HG03159 (cell line): ENCODE measurements at regions not wholly inside any gene's neighbourhood (a gene's known extent, or its start where the extent isn't known, plus 50 kb on each side); places are given as distances from the start of the nearest gene placed in this dataset.
A peak's percentile ranks its signal among the peaks of the same experiment; 100 is the strongest.

Experiments used
- ATAC-seq: cut with Tn5 transposase; IDR thresholded peaks from one replicate; pipeline ENCODE4 v1.9.1; 2021; ENCODE audit warnings: mild to moderate bottlenecking, moderate library complexity; ENCODE audit not compliant: unreplicated experiment

DNA sequence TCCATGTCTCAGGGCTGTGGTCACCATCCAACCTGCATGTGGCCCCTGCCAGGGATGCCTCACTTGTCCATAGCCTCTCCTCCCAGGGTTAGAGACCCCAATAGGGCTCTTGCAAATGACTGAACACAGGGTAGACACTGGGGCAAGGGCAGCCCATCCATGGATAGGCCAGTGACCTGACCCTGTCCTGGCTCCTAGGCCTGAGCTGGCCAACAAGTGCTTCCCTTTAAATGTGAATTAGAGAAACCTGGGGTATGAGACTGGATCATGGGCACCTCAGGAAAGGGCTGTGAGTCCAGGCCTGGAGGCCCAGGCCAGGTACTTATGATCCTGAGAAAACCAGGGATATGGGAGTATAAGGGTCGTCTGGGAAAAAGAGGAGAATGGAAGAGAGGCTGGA lies 64.5 kb downstream of the COPS8 start:
- ATAC-seq = no peak

DNA sequence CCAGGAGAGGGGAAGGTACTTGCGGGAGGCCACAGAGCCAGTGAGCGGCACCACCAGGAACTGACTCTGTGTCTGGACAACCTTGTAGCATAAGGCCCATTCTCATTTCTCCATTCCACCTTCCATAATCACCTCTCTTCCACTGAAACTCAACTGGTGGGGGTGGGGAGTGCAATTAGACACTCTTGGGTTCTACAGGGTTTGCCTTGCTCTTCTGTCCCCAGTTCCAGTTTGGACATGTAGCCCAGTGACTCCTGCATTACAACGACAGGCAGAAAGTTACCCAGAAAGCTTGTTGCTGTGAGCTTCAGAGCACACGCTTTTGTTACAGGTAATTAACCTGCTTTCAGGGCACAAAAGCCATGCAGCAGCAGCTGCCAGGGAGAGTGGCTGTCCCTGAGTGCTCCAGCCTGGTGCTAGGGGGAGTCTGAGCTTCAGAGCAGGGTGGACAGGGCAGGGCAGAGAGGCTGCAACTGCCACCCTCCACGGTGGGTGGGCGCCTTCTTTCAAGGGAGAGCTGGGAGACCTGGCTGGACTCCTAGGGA lies 65.2 kb downstream of the COPS8 start:
- ATAC-seq = no peak

DNA sequence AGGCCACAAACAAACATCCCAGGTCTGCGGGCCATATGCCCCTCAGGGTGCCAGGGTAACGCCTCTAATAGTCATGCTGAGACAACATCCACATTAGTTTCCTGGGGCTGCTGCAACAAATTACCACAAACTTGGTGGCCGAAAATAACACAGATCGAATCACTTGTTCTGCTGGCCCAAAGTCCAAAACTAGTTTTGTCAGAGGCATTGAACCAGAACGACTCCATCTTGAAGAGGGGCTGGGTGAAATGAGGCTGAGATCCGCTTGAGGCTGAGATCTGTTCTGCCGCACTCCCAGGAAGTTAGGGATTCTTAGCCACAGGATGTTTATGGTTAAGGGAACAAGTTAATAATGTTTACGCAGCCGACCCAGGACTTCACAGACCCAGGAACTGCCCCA lies 66.7 kb downstream of the COPS8 start:
- ATAC-seq = no peak

DNA sequence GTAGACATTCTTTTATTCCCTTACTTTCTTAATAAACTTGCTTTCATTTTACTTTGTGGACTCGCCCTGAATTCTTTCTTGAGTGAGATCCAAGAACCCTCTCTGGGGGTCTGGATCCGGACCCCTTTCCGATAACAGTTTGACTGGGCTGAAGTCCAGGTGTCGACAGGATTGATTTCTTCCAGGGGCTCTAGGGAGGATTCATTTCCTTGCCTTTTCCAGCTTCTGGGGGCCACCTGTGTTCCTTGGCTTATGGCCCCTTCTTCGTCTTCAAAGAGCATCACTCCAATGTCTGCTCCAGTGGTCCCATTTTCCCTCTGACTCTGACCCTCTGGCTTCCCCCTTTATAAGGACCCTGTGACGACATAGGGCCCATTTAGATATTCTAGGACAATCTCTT lies 67.5 kb downstream of the COPS8 start:
- ATAC-seq = no peak

DNA sequence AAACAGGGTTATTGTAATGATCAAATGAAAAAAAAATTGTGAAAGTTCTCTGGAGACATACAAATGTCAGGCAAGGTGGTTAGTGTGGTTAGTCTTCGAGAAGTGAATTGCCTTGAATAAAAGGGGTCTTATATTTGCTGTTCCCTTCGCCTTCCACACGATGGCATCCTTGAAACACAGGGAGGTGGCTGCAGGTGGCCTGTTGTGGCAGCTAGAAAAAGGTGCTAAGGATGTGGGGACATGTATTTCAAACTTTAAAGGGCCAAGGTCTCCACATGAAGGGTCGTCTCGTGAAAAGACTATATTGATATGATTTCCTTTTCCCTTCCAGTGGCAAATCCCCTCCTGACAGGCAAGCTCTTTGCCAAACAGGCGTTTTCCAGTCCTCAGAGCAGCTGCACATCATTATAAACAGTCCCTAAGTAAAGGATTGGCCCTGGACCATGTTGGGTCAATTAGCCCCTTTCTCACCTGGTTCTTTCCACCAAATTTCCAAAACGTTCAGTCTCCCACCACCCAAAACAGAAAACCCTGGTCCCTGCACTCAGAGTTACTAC lies 68.5 kb downstream of the COPS8 start:
- ATAC-seq = peak; percentile 62

DNA sequence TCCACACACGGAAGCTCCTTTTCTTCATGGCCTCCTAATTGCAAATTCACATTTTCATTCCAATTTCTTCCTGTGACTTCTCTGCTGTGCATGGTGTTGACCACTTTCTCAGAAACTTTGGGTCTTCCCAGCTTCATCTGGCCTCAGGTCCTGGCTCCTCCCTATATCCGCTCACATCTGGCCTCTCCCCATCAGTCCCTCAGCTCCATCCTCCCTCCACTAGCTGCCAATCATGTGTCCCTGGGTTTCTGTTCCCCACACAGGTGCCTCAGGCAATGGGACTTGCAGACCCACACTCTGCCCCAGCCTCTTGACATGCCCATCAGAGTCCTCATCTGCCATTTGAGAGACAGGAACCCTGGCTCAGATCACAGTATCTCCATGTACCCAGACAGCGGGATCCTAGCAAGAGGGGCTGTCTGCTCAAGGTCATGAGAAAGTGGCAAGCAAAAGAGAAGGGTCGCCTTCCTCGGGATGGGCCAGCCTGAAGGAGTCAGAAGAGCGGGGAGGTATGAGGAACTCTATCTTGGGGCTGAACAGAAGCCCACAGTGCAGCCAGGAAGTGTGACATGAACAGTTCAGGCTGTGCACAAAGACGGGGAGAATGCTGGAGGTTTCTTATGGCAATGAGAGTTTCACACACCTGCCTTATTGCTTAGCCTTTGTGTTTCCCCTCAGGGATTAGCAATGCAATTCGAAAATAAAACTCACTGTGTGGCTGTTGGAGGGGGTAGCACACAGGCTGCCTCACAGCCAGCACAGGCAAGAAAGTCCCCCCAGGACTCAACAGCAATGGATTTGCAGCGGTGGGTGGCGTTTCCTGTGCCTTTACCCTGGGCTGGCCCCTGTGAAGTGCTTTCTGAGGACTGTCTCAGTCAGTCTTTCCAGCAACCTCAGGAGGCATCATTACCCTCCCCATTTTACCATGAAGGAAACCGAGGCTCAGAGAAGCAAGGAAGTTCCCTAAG lies 69.5 kb downstream of the COPS8 start:
- ATAC-seq = peak; percentile 55

DNA sequence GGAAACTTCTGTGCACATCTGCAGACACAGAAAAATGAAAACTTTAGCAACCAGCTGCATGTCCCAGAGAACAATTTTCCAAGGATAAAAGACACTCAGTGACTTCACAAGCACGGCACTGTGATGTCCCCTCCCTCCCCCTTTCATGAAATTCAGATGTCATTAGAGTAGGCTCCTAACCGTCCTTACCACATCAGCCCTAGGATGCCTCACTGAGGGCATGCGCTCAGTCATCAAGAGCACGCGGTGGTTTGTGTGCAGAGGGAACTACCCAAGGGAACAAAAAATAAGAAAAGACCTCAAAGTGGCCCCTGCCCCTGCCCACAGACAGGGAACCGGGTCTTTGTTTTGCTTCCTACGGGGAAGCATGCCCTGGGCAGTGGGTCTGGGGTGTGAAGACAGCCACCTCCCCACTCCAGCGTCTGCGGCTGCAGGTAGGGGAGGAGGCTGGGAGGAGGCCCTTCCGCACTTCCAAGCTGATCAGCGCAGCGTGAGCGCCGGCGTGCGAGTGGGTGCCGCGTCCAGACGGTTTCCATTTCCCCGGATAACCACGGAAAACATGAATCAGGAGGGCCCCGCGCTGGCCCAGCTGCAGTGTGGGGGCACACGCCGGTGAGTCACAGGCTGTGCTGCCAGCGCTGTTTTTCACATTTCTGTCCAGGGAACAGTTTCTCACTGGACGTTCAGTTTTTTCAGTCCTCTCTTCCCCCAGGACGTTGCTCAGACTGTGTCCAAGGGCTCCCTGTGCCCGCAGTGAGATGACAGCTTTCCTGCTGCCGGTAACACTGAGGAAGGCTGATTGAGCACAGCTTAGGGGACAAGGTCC lies 70.6 kb downstream of the COPS8 start:
- no peak for ATAC-seq

DNA sequence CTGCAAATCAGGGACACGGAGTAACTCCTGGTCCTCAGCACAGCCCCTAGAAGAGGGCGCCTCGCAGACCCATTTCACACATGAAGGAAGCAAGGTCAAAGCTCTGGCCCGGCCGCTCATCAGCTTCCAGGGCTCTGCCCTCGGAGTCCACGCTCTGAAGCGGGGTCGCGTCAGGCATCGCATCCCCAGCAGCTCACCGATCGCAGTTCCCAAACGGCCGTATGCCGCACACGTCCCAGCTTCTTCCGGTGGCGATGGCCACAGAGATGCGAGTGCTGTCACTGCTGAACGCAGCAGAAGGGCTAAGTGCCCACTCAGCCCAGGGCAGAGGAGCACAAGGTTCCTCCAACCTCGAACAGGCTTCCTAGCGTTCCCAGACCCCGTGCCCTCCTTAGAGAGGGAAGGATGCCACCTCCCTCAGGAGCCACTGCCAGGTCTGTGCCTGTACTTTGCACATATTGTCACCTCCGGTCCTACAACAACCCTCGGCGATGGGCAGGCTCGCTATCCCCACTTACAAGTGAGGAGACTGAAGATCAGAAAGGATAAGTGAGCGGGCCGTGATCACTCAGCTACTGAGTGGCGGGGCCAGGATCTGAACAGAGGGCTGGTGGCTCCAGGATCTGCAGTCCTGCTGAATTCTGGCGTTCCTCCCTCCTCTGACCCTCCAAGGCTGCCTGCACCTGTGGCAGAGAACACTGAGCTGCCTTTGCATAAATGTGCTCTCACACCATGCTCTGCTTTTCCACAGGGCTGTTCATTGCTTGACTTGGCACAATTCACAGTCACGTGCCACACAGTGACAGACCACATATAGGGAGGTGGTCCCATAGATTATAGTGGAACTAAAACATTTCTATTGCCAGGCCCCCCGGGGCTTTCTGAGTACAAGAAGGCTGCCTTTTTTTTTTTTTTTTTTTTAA lies 71.4 kb downstream of the COPS8 start:
- no peak for ATAC-seq

DNA sequence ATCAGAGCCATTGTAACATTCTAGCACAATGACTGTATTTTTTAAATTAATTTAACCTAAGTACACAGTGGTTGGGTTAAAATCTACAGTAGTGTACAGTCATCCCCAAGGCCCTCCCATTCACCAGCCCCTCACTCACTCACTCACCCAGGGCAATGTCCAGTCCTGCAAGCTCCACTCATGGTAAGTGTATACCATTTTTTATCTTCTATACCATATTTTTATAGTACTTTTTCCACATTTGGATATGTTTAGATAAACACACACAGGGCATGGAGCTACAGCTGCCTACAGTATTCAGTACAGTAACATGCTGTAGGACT lies 72.1 kb downstream of the COPS8 start:
- ATAC-seq = no peak

DNA sequence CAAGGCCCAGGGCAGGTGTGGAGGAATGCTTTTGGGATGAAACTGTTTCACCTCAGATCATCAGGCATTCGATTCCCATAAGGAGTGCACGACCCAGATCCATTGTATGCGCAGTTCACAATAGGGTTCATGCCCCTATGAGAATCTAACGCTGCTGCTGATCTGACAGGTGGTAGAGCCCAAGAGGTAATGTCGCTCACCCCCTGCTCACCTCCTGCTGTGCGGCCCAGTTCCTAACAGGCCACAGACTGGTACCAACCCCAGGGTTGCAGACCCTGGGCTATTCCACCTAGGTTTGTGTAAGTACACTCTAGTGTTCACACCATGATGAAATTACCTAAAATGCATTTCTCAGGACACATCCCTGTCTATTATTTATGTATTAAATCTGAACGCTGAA lies 72.5 kb downstream of the COPS8 start:
- ATAC-seq = no peak

DNA sequence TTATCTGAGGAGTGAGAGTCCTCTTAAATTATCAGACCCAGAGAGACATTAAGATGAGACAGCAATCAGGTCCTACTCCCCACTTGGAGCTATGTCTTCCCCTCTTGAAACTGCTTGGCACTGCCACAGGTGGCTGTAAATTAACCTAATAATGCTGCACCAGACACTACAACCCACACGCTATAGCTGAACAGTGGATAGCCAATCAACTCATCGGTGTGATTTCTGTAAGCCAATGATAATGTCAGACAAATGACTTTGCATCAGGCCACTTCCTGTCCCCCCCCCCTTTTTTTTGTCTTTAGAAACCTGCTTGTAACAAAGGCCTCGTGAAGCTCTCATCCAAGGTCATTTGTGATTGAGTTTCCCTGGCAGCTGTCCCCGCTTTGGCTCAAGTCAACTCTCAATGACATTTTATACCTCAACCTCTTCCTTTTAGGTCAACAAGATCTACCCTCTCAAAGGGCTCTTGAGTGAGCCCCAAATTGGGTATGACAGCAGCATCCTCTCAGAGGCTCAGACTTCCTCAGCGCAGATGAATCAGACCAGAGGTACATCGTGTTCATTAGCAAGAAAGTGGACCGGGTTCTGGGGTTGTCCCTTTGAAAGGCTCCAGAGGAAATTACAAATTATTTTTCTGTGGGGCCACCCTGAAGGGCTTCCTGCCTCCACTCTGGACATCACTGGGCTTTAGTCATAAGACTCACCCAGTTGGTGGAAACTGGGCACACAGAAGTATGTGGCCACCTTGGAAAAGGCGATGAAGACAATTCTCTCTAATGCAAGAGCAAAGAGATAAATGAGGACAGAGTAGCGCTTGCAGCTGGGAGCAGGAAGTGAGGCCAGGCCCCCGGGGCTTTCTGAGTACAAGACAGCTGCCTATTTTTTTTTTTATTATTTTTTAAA lies 73.6 kb downstream of the COPS8 start:
- no peak for ATAC-seq

DNA sequence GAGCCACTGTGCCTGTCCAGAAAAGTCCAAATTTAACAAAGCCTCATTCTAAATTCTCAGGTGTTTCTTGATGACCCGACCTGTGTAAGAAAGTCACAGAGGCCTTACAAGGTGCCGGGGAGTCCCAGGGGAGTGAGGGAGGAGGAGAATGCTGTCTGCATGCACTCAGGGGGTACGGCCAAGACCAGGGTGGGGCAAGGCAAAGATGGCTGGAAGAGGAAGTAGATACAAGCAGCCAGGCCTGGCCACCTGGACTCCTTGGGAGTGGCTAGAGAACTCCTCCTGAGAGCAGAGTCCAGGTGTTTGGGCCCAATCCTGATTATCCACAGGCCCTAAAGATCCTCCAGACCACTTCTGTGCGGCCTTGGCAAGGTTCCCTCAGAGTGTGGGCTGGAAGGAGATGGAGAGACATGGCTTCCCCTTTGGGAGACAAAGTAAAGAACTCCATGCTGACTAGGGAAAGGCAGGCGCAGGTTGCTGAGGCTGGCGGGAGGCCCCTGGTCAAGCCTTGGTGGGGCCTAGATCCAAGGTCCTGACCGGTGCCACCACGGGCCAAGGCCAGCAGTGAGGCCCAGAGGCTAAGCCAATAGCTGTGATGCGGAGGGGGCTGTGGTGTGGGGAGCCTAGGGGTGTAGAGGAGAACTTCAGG lies 74.7 kb downstream of the COPS8 start:
- no peak for ATAC-seq

DNA sequence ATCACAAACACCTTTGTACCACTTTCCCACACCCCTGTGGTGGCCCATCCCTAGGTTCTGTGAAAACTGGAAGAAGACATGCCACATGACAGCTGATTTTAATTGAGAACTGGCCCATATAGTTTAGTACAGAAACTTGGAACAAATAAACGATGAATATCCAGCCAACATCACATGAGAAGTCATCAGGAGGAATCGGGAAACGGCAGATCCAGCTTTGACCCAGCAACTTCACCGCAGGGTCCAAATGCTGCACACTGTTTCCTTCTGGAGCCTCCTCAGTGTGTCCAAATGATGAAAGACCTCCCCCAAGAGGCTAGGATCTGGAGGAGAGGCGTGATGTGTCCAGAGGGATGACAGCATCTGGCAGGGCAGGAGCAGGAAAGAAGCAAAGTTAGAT lies 75.5 kb downstream of the COPS8 start:
- ATAC-seq = no peak

DNA sequence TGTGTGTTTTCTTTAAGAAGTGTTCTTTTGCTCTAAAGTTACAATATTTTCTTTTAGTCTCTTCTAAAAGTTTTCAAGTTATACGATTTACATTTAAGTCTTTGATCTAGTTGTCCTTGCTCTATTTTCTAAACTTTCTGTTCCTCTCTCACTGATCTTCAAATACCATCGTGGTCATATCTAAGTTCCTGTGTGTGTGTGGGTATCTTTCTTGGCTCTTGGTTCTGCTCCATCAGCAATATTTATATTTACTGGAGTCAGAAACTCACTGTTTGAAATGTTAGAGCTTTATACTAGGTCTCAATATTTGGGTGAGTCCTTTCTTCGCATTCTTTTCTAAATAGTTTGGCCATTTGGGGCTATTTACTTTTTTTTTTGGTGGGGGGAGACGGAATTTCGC lies 77.3 kb downstream of the COPS8 start:
- ATAC-seq = no peak

DNA sequence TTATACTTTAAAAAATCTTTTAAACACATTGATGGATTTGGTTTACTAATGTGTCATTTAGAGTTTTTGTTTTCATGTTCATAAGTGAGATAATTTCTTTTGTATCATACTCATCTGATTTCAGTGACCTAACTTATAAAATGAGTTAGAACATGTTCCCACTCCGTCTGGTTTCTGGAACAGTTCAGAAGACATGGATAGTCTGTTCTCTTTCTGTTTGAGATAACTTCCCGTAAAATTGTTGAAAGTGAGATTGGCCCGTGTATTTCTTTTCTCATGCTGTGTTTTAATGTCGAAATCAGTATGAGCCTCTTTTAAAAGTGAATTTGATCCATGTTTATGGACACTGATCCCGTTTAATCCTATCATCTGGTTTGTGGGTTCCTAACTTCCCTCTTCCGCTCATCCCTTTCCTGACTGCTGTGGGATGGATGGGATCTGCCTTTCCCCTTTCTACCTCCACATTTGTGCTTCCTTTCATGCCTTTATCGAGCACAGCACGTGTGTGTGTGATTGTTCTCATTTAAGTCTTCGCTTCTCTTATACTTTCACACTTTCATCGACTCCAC lies 78.9 kb downstream of the COPS8 start:
- ATAC-seq = no peak

DNA sequence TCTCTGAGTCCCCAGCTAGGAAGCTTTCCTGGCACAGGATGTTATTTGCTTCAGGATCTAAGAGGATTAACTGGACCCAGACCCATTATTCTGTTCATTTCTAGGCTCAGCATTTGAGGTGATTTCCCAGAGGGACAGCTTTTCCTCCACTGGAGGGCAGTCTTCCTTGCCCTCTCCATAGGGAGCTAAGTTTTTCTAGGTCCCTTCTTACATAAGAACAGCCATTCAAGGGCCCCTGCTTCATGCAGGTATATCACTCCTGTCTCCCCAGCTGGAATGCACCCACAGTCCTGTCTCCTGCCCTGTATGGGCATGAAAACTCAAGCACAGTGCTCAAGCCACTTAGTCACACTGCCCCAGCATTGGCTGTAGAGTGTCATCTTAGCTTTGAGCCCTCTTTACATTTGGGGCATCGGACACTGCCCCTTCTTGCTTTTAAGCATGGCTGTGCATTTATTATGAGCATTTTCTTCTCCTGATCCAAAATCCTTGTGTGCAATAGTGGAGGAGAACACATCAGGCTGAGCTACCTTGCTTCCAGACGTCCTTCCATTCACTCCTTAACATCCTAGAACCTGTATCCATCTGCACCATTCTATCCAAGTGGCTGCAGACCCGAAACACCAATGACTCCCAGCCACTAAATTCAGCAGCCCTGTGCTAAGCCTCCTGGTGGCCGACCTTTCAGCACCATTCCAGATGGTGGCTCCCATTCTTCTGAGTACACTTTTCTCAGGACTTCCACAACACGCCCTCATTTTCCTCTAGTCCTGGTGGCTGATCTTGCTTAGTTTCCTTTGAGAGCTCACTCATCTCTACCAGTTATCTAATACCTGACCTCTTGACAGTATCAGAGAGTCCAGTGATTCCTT lies 80.0 kb downstream of the COPS8 start:
- ATAC-seq = no peak

DNA sequence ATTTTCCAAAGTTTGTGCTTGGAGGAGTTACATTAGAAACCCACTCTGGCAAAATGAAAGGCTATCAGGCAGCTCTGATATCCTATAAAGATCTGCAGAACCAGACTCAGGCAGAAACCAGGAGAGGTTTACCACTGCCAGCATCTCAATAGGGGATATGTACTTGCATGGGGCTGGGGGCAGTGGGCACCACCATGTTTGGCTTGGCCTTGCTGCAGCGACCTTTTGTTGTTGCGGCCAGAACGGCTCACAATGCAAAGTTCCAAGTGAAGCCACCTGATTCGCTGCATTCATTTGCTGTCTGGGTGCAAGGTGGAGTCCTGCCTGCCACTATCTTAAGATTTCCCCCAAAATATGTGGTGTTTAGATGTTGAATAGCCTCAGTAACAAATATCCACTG lies 81.3 kb downstream of the COPS8 start:
- ATAC-seq = no peak

DNA sequence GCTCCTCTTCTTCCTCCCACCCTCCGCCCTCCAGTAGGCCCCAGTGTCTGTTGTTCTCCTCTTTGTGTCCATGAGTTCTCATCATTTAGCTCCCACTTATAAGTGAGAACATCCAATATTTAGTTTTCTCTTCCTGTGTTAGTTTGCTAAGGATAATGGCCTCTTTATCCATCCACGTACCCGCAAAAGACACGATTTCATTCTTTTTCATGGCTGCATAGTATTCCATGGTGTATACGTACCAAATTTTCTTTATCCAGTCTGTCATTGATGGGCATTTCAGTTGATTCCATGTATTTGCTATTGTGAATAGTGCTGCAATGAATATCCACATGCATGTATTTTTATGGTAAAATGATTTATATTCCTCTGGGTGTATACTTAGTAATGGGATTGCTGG lies 82.2 kb downstream of the COPS8 start:
- no peak for ATAC-seq
